ENCODE measurements at regions not wholly inside any gene's neighbourhood (a gene's known extent, or its start where the extent isn't known, plus 50 kb on each side); places are given as distances from the start of the nearest gene placed in this dataset.

GRCh38 chr16:86673956-86674453, 95.7 kb downstream of the FOXL1 start:
- H3K4me1 ChIP-seq (ENCODE audit: control insufficient read depth, insufficient read depth, low read length) = peaks cover 47% of the 10 kb centered on the region
- no peak overlapping the region for H3K4me3 ChIP-seq (ENCODE audit: low read length)
- no peaks in the 10 kb centered on the region for H3K9me3 ChIP-seq (replicated peaks; ENCODE audit: low read length)
- no peaks in the 10 kb centered on the region for H3K27me3 ChIP-seq (ENCODE audit: control insufficient read depth, insufficient read depth, low read length)
- H3K4me2 ChIP-seq (ENCODE audit: low read length) = no peak overlapping the region
- no peaks in the 10 kb centered on the region for H3K36me3 ChIP-seq (ENCODE audit: insufficient read depth, low read length)
- H3K9ac ChIP-seq (ENCODE audit: low read depth, low read length) = no peak overlapping the region

- H3K4me1 ChIP-seq (ENCODE audit: control insufficient read depth, insufficient read depth, low read length) = peaks cover 47% of the 10 kb centered on the region
- H3K4me3 ChIP-seq (ENCODE audit: low read length) = no peak overlapping the region
- H3K9me3 ChIP-seq (replicated peaks; ENCODE audit: low read length) = no peaks in the 10 kb centered on the region
- no peak overlapping the region for H3K4me2 ChIP-seq (ENCODE audit: low read length)
- no peak overlapping the region for H3K9ac ChIP-seq (ENCODE audit: low read depth, low read length)
- no peaks in the 10 kb centered on the region for H3K36me3 ChIP-seq (ENCODE audit: insufficient read depth, low read length)
- H3K27me3 ChIP-seq (ENCODE audit: control insufficient read depth, insufficient read depth, low read length) = no peaks in the 10 kb centered on the region
These were observed 97.9 kb downstream of the FOXL1 start for GRCh38 chr16:86676254-86676670.

- H3K27me3 ChIP-seq (ENCODE audit: control insufficient read depth, insufficient read depth, low read length) = no peaks in the 10 kb centered on the region
- H3K4me1 ChIP-seq (ENCODE audit: control insufficient read depth, insufficient read depth, low read length) = peaks cover 46% of the 10 kb centered on the region
- no peak overlapping the region for H3K4me3 ChIP-seq (ENCODE audit: low read length)
- H3K36me3 ChIP-seq (ENCODE audit: insufficient read depth, low read length) = no peaks in the 10 kb centered on the region
- H3K4me2 ChIP-seq (ENCODE audit: low read length) = peak overlapping the region; percentile 18
- peak overlapping the region; percentile 85 for H3K9ac ChIP-seq (ENCODE audit: low read depth, low read length)
- H3K9me3 ChIP-seq (replicated peaks; ENCODE audit: low read length) = no peaks in the 10 kb centered on the region
These were observed 101.1 kb downstream of the FOXL1 start for GRCh38 chr16:86679490-86679889.

GRCh38 chr16:86680162-86680561, 101.8 kb downstream of the FOXL1 start:
- H3K9me3 ChIP-seq (replicated peaks; ENCODE audit: low read length) = no peaks in the 10 kb centered on the region
- peak overlapping the region; percentile 67 for H3K4me2 ChIP-seq (ENCODE audit: low read length)
- H3K27me3 ChIP-seq (ENCODE audit: control insufficient read depth, insufficient read depth, low read length) = no peaks in the 10 kb centered on the region
- H3K4me1 ChIP-seq (ENCODE audit: control insufficient read depth, insufficient read depth, low read length) = peaks cover 46% of the 10 kb centered on the region
- H3K9ac ChIP-seq (ENCODE audit: low read depth, low read length) = peak overlapping the region; percentile 85
- peak overlapping the region; percentile 25 for H3K4me3 ChIP-seq (ENCODE audit: low read length)
- no peaks in the 10 kb centered on the region for H3K36me3 ChIP-seq (ENCODE audit: insufficient read depth, low read length)

- H3K4me2 ChIP-seq (ENCODE audit: low read length) = peak overlapping the region; percentile 67
- H3K27me3 ChIP-seq (ENCODE audit: control insufficient read depth, insufficient read depth, low read length) = no peaks in the 10 kb centered on the region
- H3K9me3 ChIP-seq (replicated peaks; ENCODE audit: low read length) = no peaks in the 10 kb centered on the region
- no peaks in the 10 kb centered on the region for H3K36me3 ChIP-seq (ENCODE audit: insufficient read depth, low read length)
- H3K4me3 ChIP-seq (ENCODE audit: low read length) = peak overlapping the region; percentile 25
- H3K4me1 ChIP-seq (ENCODE audit: control insufficient read depth, insufficient read depth, low read length) = peaks cover 41% of the 10 kb centered on the region
- H3K9ac ChIP-seq (ENCODE audit: low read depth, low read length) = peak overlapping the region; percentile 85
These were observed 102.3 kb downstream of the FOXL1 start for GRCh38 chr16:86680661-86681030.

GRCh38 chr16:86681031-86681756, 102.8 kb downstream of the FOXL1 start:
- Histone ChIP-seq H3K4me3 (ENCODE audit: low read length) (peak overlapping the region; percentile 55), H3K4me2 (ENCODE audit: low read length) (peak overlapping the region; percentile 67), H3K9ac (ENCODE audit: low read depth, low read length) (peak overlapping the region; percentile 85), H3K27me3 (ENCODE audit: control insufficient read depth, insufficient read depth, low read length) (no peaks in the 10 kb centered on the region), H3K4me1 (ENCODE audit: control insufficient read depth, insufficient read depth, low read length) (peaks cover 36% of the 10 kb centered on the region), H3K36me3 (ENCODE audit: insufficient read depth, low read length) (no peaks in the 10 kb centered on the region), H3K9me3 (replicated peaks; ENCODE audit: low read length) (no peaks in the 10 kb centered on the region)

- H3K4me2 ChIP-seq (ENCODE audit: low read length) = peak overlapping the region; percentile 67
- peak overlapping the region; percentile 85 for H3K9ac ChIP-seq (ENCODE audit: low read depth, low read length)
- no peaks in the 10 kb centered on the region for H3K9me3 ChIP-seq (replicated peaks; ENCODE audit: low read length)
- no peaks in the 10 kb centered on the region for H3K27me3 ChIP-seq (ENCODE audit: control insufficient read depth, insufficient read depth, low read length)
- no peaks in the 10 kb centered on the region for H3K36me3 ChIP-seq (ENCODE audit: insufficient read depth, low read length)
- H3K4me3 ChIP-seq (ENCODE audit: low read length) = no peak overlapping the region
- H3K4me1 ChIP-seq (ENCODE audit: control insufficient read depth, insufficient read depth, low read length) = peaks cover 30% of the 10 kb centered on the region
These were observed 103.4 kb downstream of the FOXL1 start for GRCh38 chr16:86681757-86682106.

GRCh38 chr16:86682219-86682904, 104.0 kb downstream of the FOXL1 start:
- Histone ChIP-seq H3K4me1 (ENCODE audit: control insufficient read depth, insufficient read depth, low read length) (peaks cover 29% of the 10 kb centered on the region), H3K36me3 (ENCODE audit: insufficient read depth, low read length) (no peaks in the 10 kb centered on the region), H3K4me3 (ENCODE audit: low read length) (no peak overlapping the region), H3K9ac (ENCODE audit: low read depth, low read length) (no peak overlapping the region), H3K9me3 (replicated peaks; ENCODE audit: low read length) (no peaks in the 10 kb centered on the region), H3K4me2 (ENCODE audit: low read length) (no peak overlapping the region), H3K27me3 (ENCODE audit: control insufficient read depth, insufficient read depth, low read length) (no peaks in the 10 kb centered on the region)

GRCh38 chr16:86683441-86684194, 105.3 kb downstream of the FOXL1 start:
- no peaks in the 10 kb centered on the region for H3K27me3 ChIP-seq (ENCODE audit: control insufficient read depth, insufficient read depth, low read length)
- H3K4me1 ChIP-seq (ENCODE audit: control insufficient read depth, insufficient read depth, low read length) = peaks cover 29% of the 10 kb centered on the region
- no peak overlapping the region for H3K9ac ChIP-seq (ENCODE audit: low read depth, low read length)
- H3K4me3 ChIP-seq (ENCODE audit: low read length) = no peak overlapping the region
- H3K4me2 ChIP-seq (ENCODE audit: low read length) = no peak overlapping the region
- H3K36me3 ChIP-seq (ENCODE audit: insufficient read depth, low read length) = no peaks in the 10 kb centered on the region
- no peaks in the 10 kb centered on the region for H3K9me3 ChIP-seq (replicated peaks; ENCODE audit: low read length)

GRCh38 chr16:86685076-86685475, 106.7 kb downstream of the FOXL1 start:
- no peak overlapping the region for H3K9ac ChIP-seq (ENCODE audit: low read depth, low read length)
- no peaks in the 10 kb centered on the region for H3K9me3 ChIP-seq (replicated peaks; ENCODE audit: low read length)
- peaks cover 20% of the 10 kb centered on the region for H3K4me1 ChIP-seq (ENCODE audit: control insufficient read depth, insufficient read depth, low read length)
- H3K36me3 ChIP-seq (ENCODE audit: insufficient read depth, low read length) = no peaks in the 10 kb centered on the region
- no peak overlapping the region for H3K4me3 ChIP-seq (ENCODE audit: low read length)
- no peaks in the 10 kb centered on the region for H3K27me3 ChIP-seq (ENCODE audit: control insufficient read depth, insufficient read depth, low read length)
- H3K4me2 ChIP-seq (ENCODE audit: low read length) = no peak overlapping the region

- peaks cover 11% of the 10 kb centered on the region for H3K27me3 ChIP-seq (ENCODE audit: control insufficient read depth, insufficient read depth, low read length)
- H3K4me2 ChIP-seq (ENCODE audit: low read length) = no peak overlapping the region
- no peaks in the 10 kb centered on the region for H3K4me1 ChIP-seq (ENCODE audit: control insufficient read depth, insufficient read depth, low read length)
- no peaks in the 10 kb centered on the region for H3K36me3 ChIP-seq (ENCODE audit: insufficient read depth, low read length)
- H3K4me3 ChIP-seq (ENCODE audit: low read length) = no peak overlapping the region
- H3K9me3 ChIP-seq (replicated peaks; ENCODE audit: low read length) = no peaks in the 10 kb centered on the region
- no peak overlapping the region for H3K9ac ChIP-seq (ENCODE audit: low read depth, low read length)
These were observed 112.6 kb downstream of the FOXL1 start for GRCh38 chr16:86690970-86691369.
